ENCODE measurements at regions not wholly inside any gene's neighbourhood (a gene's known extent, or its start where the extent isn't known, plus 50 kb on each side); places are given as distances from the start of the nearest gene placed in this dataset.

DNA sequence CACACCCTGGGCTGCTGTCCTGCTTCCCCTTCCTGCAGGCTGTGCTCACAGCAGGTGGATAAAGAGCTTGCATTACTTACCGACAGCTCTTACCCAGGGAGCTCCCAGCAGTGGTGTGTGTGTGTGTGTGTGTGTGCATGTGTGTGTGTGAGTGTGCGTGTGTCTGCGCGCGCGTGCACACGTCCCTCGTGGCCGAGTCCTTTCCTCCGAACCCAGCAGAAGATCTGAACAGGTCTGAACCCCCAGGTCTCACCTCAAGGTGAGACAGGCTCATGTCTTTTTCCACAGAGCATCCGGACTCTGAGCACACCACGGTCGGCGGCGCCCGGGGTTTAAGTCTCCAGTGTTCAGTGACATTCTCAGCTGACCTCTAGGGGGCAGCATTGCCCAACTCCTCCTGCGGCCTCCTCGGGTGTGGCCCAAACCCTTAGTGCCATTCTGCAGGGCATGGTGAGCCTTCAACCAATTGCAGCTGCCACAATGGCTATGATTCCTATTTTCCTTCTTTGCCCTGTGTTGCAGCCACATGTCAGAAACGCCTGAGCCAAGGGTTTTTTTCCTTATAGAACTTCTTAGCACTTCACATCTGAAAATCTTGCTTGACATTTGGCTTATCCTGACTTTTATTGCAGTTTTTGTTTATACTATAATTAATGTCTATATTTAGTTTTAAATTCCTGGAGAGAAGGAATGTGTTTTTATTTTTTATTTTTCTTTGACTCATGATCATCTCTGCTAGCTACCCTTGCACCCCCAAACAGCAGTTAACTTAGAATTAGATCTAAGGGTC, 64.1 kb upstream of the KLHL25 start:
- WGBS = 4% methylated on average over 17 of the region's 19 CpGs
- H3K79me1 ChIP-seq (replicated peaks; ENCODE audit: low read length, poor library complexity, severe bottlenecking) = no peaks in the 10 kb centered on the region
- no peak overlapping the region for H2BK5ac ChIP-seq (ENCODE audit: low read depth, low read length, poor library complexity, severe bottlenecking)
- no peak overlapping the region for H2BK120ac ChIP-seq (ENCODE audit: low read depth, low read length)
- no peak overlapping the region for H3K27ac ChIP-seq (ENCODE audit: low read length, poor library complexity, severe bottlenecking)
- H3K14ac ChIP-seq (ENCODE audit: low read length in 2 of 2) = no peak overlapping the region
- no peaks in the 10 kb centered on the region for H3K36me3 ChIP-seq (ENCODE audit: control insufficient read depth in 1 of 2, insufficient read depth in 2 of 2, low read depth in 1 of 2, low read length in 2 of 2)
- no peak overlapping the region for H2BK15ac ChIP-seq (ENCODE audit: low read depth, poor library complexity, severe bottlenecking)
- peak overlapping the region; percentile 74 for H4K91ac ChIP-seq (ENCODE audit: low read length)
- DNase-seq = peak; percentile 60
- no peak overlapping the region for H3K23ac ChIP-seq (ENCODE audit: low read length in 2 of 2)
- H3K9me3 ChIP-seq (ENCODE audit: control insufficient read depth, low read length) = no peaks in the 10 kb centered on the region
- no peak overlapping the region for H3K18ac ChIP-seq (ENCODE audit: low read depth in 1 of 2, low read length in 2 of 2)
- peak overlapping the region in 1 of 2 experiments; percentile 58 for H3K4me3 ChIP-seq (ENCODE audit: insufficient read depth in 1 of 2, low read depth in 1 of 2, low read length in 2 of 2)
- H2AFZ ChIP-seq (ENCODE audit: low read depth, low read length) = no peak overlapping the region
- no peak overlapping the region for H3K4ac ChIP-seq (ENCODE audit: low read depth in 1 of 2, low read length in 2 of 2)
- H4K8ac ChIP-seq (ENCODE audit: low read length) = no peak overlapping the region
- H3K27me3 ChIP-seq (ENCODE audit: control insufficient read depth in 1 of 2, insufficient read depth in 1 of 2, low read length in 2 of 2) = peaks cover 22 to 40% of the 10 kb centered on the region in 2 experiments
- H3K4me2 ChIP-seq (ENCODE audit: low read length, poor library complexity, severe bottlenecking) = peak overlapping the region; percentile 55
- H2BK12ac ChIP-seq (ENCODE audit: low read length in 2 of 2) = no peak overlapping the region
- no peak overlapping the region for H3K9ac ChIP-seq (ENCODE audit: low read length)
- no peak overlapping the region for H2AK5ac ChIP-seq (ENCODE audit: low read length, severe bottlenecking)
- peaks cover 4% of the 10 kb centered on the region for H3K4me1 ChIP-seq (ENCODE audit: control insufficient read depth, insufficient read depth, low read depth, low read length)

DNA sequence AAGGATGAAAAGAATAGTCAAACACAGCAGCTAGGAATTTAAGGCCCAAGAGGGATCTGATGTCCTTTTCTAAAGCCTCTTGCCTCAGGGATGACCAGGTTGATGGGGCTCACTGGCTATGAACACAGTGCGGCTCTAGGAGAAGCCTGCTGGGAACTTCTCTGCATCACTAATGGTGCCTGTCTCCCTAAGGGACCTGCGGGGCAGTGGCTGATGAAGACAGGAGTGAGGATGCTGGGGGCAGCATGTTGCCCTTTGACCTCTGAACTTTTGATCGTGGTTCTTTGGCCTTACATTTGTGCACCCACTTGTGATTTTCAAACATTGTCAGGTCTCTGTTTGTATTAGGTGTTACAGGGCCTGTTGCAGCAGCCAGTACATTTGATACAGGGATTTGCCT, 64.9 kb upstream of the KLHL25 start:
- H3K9me3 ChIP-seq (ENCODE audit: control insufficient read depth, low read length) = no peaks in the 10 kb centered on the region
- no peak overlapping the region for H4K8ac ChIP-seq (ENCODE audit: low read length)
- H3K79me1 ChIP-seq (replicated peaks; ENCODE audit: low read length, poor library complexity, severe bottlenecking) = no peaks in the 10 kb centered on the region
- H2BK120ac ChIP-seq (ENCODE audit: low read depth, low read length) = no peak overlapping the region
- no peak for DNase-seq
- H3K27me3 ChIP-seq (ENCODE audit: control insufficient read depth in 1 of 2, insufficient read depth in 1 of 2, low read length in 2 of 2) = peaks cover 22 to 44% of the 10 kb centered on the region in 2 experiments
- no peak overlapping the region for H3K4me2 ChIP-seq (ENCODE audit: low read length, poor library complexity, severe bottlenecking)
- H3K4me3 ChIP-seq (ENCODE audit: insufficient read depth in 1 of 2, low read depth in 1 of 2, low read length in 2 of 2) = no peak overlapping the region
- no peak overlapping the region for H3K18ac ChIP-seq (ENCODE audit: low read depth in 1 of 2, low read length in 2 of 2)
- 69% methylated on average over 3 of the region's 3 CpGs for WGBS
- H3K23ac ChIP-seq (ENCODE audit: low read length in 2 of 2) = no peak overlapping the region
- H3K27ac ChIP-seq (ENCODE audit: low read length, poor library complexity, severe bottlenecking) = no peak overlapping the region
- H2BK15ac ChIP-seq (ENCODE audit: low read depth, poor library complexity, severe bottlenecking) = no peak overlapping the region
- H3K36me3 ChIP-seq (ENCODE audit: control insufficient read depth in 1 of 2, insufficient read depth in 2 of 2, low read depth in 1 of 2, low read length in 2 of 2) = no peaks in the 10 kb centered on the region
- no peak overlapping the region for H3K9ac ChIP-seq (ENCODE audit: low read length)
- no peak overlapping the region for H3K14ac ChIP-seq (ENCODE audit: low read length in 2 of 2)
- H2AFZ ChIP-seq (ENCODE audit: low read depth, low read length) = no peak overlapping the region
- no peak overlapping the region for H3K4ac ChIP-seq (ENCODE audit: low read depth in 1 of 2, low read length in 2 of 2)
- H3K4me1 ChIP-seq (ENCODE audit: control insufficient read depth, insufficient read depth, low read depth, low read length) = peaks cover 4% of the 10 kb centered on the region
- no peak overlapping the region for H2BK12ac ChIP-seq (ENCODE audit: low read length in 2 of 2)
- H4K91ac ChIP-seq (ENCODE audit: low read length) = no peak overlapping the region
- H2BK5ac ChIP-seq (ENCODE audit: low read depth, low read length, poor library complexity, severe bottlenecking) = no peak overlapping the region
- H2AK5ac ChIP-seq (ENCODE audit: low read length, severe bottlenecking) = no peak overlapping the region

GRCh38 chr15:85860394-85861161, 65.9 kb upstream of the KLHL25 start:
- no peaks in the 10 kb centered on the region for H3K36me3 ChIP-seq (ENCODE audit: control insufficient read depth in 1 of 2, insufficient read depth in 2 of 2, low read depth in 1 of 2, low read length in 2 of 2)
- WGBS = 76% methylated on average over 17 of the region's 17 CpGs
- H3K23ac ChIP-seq (ENCODE audit: low read length in 2 of 2) = no peak overlapping the region
- no peak overlapping the region for H2BK15ac ChIP-seq (ENCODE audit: low read depth, poor library complexity, severe bottlenecking)
- peaks cover 22 to 51% of the 10 kb centered on the region in 2 experiments for H3K27me3 ChIP-seq (ENCODE audit: control insufficient read depth in 1 of 2, insufficient read depth in 1 of 2, low read length in 2 of 2)
- no peak overlapping the region for H2AFZ ChIP-seq (ENCODE audit: low read depth, low read length)
- H3K9ac ChIP-seq (ENCODE audit: low read length) = no peak overlapping the region
- no peak overlapping the region for H2BK12ac ChIP-seq (ENCODE audit: low read length in 2 of 2)
- no peak overlapping the region for H2BK5ac ChIP-seq (ENCODE audit: low read depth, low read length, poor library complexity, severe bottlenecking)
- H3K4ac ChIP-seq (ENCODE audit: low read depth in 1 of 2, low read length in 2 of 2) = no peak overlapping the region
- no peak overlapping the region for H3K4me3 ChIP-seq (ENCODE audit: insufficient read depth in 1 of 2, low read depth in 1 of 2, low read length in 2 of 2)
- no peak overlapping the region for H2BK120ac ChIP-seq (ENCODE audit: low read depth, low read length)
- H2AK5ac ChIP-seq (ENCODE audit: low read length, severe bottlenecking) = no peak overlapping the region
- H3K4me2 ChIP-seq (ENCODE audit: low read length, poor library complexity, severe bottlenecking) = no peak overlapping the region
- H3K18ac ChIP-seq (ENCODE audit: low read depth in 1 of 2, low read length in 2 of 2) = no peak overlapping the region
- H3K27ac ChIP-seq (ENCODE audit: low read length, poor library complexity, severe bottlenecking) = no peak overlapping the region
- no peak overlapping the region for H4K91ac ChIP-seq (ENCODE audit: low read length)
- H3K79me1 ChIP-seq (replicated peaks; ENCODE audit: low read length, poor library complexity, severe bottlenecking) = no peaks in the 10 kb centered on the region
- H3K4me1 ChIP-seq (ENCODE audit: control insufficient read depth, insufficient read depth, low read depth, low read length) = peaks cover 4% of the 10 kb centered on the region
- H3K14ac ChIP-seq (ENCODE audit: low read length in 2 of 2) = no peak overlapping the region
- DNase-seq = no peak
- H3K9me3 ChIP-seq (ENCODE audit: control insufficient read depth, low read length) = no peaks in the 10 kb centered on the region
- peak overlapping the region; percentile 4 for H4K8ac ChIP-seq (ENCODE audit: low read length)

GRCh38 chr15:85865070-85865684, 70.5 kb upstream of the KLHL25 start:
- 4% methylated on average over 6 of the region's 6 CpGs for whole genome bisulfite sequencing
- Histone ChIP-seq H3K23ac (ENCODE audit: low read length in 2 of 2) (no peak overlapping the region), H3K4ac (ENCODE audit: low read depth in 1 of 2, low read length in 2 of 2) (no peak overlapping the region)

More at GRCh38 chr15:85865070-85865684, 70.5 kb upstream of the KLHL25 start:
- no peak overlapping the region for H4K8ac ChIP-seq (ENCODE audit: low read length)
- H3K4me3 ChIP-seq (ENCODE audit: insufficient read depth in 1 of 2, low read depth in 1 of 2, low read length in 2 of 2) = no peak overlapping the region
- H3K14ac ChIP-seq (ENCODE audit: low read length in 2 of 2) = no peak overlapping the region
- no peak overlapping the region for H4K91ac ChIP-seq (ENCODE audit: low read length)
- H2BK120ac ChIP-seq (ENCODE audit: low read depth, low read length) = no peak overlapping the region
- no peak overlapping the region for H3K4me2 ChIP-seq (ENCODE audit: low read length, poor library complexity, severe bottlenecking)
- H2BK5ac ChIP-seq (ENCODE audit: low read depth, low read length, poor library complexity, severe bottlenecking) = no peak overlapping the region
- H3K4me1 ChIP-seq (ENCODE audit: control insufficient read depth, insufficient read depth, low read depth, low read length) = no peaks in the 10 kb centered on the region
- H3K27me3 ChIP-seq (ENCODE audit: control insufficient read depth in 1 of 2, insufficient read depth in 1 of 2, low read length in 2 of 2) = peaks cover 17 to 46% of the 10 kb centered on the region in 2 experiments
- H3K79me1 ChIP-seq (replicated peaks; ENCODE audit: low read length, poor library complexity, severe bottlenecking) = no peaks in the 10 kb centered on the region
- no peak overlapping the region for H2AK5ac ChIP-seq (ENCODE audit: low read length, severe bottlenecking)
- no peak overlapping the region for H2BK15ac ChIP-seq (ENCODE audit: low read depth, poor library complexity, severe bottlenecking)
- H3K9me3 ChIP-seq (ENCODE audit: control insufficient read depth, low read length) = no peaks in the 10 kb centered on the region
- no peak overlapping the region for H3K27ac ChIP-seq (ENCODE audit: low read length, poor library complexity, severe bottlenecking)
- no peak overlapping the region for H2BK12ac ChIP-seq (ENCODE audit: low read length in 2 of 2)
- no peak overlapping the region for H3K18ac ChIP-seq (ENCODE audit: low read depth in 1 of 2, low read length in 2 of 2)
- no peaks in the 10 kb centered on the region for H3K36me3 ChIP-seq (ENCODE audit: control insufficient read depth in 1 of 2, insufficient read depth in 2 of 2, low read depth in 1 of 2, low read length in 2 of 2)
- peak; percentile 42 for DNase-seq
- H2AFZ ChIP-seq (ENCODE audit: low read depth, low read length) = no peak overlapping the region
- H3K9ac ChIP-seq (ENCODE audit: low read length) = no peak overlapping the region
